DMS 273 (cell line): ENCODE measurements at regions not wholly inside any gene's neighbourhood (a gene's known extent, or its start where the extent isn't known, plus 50 kb on each side); places are given as distances from the start of the nearest gene placed in this dataset.

Experiments used
- DNase-seq: peaks from one replicate; lab custom pipeline; 2025; ENCODE audit not compliant: unreplicated experiment; lab: John Stamatoyannopoulos, UW

DNA sequence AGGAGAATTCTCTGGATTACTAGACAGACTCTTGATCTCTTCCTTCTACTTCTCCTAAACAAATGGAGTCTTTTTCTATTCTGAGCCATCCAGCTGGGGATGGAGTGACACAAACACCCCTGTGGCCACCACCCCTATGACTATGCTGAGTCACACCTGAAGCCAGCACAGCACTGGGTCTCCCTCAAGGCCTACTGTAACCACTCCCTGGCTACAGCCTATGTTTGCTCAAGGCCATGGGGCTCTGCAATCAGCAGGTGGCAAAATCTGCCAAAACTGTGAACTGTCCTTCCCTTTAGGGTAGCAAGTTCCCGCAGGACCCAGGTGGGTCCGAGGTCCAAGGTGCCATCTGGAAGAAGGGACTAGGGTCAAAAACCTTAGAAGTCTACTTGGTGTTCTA is 132.3 kb downstream of the TINAG start:
- DNase-seq, result no peak

DNA sequence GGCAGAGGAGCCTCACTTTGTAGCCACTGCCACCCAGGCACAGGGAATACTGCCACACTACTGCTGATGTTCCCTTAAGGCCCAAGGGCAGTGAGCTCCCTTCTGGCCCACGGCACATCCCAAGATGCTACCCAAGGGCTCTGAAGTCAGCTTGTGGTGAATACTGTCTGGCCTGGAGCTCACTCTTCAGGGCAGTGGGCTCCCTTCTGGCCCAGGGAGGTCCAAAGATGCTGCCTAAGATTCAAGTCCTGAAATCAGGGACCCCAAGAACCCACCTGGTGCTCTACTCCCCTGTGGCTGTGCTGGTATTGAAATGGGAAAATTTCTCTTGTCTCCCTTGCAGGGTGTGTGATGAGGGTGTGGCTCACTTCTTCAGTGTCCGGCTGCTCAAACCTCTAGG is 132.8 kb downstream of the TINAG start:
- DNase-seq, result no peak

DNA sequence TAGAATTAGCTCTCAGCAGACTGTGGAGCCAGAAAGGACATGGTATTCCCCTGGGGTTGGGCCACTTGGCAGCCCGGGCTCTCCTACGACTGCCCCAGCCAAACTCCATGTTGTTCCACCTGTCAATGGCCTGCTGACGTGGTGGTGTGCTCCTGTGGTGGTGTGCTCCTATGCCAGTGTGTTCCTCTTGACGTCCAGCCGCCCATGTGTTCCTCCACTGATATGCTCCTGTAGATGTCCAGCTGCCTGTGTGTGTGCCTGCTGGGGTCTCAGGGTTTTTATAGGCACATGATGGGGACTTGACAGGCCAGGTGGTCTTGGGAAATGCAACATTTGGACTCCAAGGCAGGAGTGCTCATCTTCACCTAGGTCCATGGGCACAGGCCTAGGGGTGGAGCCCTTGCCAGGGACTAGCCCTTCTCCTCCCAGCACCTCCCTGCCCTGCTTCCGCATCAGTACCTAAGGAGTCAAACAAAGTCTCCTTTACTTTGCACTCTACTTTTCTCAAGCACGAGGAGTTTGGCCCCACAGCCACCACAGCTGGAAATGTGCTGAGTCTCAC is 133.5 kb downstream of the TINAG start:
- no peak for DNase-seq

DNA sequence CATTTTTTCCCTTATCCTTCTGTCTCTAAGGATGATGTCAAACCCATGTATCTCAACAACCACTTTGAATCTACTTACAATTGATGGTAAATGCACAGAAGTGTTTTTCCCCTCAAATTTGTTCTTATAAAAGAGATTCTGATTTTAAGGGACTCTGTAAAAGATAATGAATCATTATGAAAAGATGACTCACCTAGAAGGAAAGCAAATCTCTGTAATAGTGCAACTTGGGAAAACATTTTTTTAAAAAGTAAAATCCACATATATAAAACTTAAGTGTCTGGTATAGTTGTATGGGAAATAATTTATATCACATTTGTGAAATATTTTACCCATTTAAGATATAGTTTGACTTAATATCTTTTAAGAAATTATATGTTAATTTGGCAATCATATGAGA is 137.0 kb downstream of the TINAG start:
- no peak for DNase-seq

DNA sequence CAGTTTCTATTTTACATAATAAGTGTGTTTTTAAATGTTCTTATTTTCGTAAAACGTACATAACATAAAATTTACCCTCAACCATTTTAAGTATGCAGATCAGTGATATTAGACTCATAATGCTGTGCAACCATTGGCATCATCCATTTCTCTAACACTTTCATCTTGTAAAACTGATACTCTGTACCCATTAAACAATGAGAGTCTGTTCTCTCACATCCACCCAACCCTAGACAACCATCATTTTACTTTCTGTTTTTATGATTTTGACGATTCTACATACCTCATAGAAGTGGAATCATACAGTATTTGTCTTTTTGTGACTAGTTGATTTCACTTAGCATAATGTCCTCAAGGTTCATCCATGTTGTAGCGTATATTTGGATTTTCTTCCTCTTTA is 140.4 kb downstream of the TINAG start:
- no peak for DNase-seq

DNA sequence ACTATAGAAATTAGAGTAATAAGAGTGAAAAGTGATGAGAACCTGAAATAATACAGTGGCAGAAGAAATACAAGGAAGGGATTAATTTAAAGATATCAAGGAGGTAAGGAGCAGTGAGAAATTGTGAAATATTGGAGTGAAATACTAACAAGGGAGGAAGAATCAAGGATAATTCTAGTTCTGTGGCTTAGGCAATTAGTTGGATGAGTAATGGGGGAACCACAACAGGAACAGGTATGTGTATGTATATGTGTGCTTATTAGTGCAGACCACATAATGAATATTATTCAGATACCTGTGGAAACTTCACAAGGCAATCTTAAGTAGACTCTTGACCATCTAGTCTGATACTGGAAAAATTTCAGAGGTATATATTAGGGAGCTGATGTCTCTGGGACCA is 143.3 kb downstream of the TINAG start:
- no peak for DNase-seq

DNA sequence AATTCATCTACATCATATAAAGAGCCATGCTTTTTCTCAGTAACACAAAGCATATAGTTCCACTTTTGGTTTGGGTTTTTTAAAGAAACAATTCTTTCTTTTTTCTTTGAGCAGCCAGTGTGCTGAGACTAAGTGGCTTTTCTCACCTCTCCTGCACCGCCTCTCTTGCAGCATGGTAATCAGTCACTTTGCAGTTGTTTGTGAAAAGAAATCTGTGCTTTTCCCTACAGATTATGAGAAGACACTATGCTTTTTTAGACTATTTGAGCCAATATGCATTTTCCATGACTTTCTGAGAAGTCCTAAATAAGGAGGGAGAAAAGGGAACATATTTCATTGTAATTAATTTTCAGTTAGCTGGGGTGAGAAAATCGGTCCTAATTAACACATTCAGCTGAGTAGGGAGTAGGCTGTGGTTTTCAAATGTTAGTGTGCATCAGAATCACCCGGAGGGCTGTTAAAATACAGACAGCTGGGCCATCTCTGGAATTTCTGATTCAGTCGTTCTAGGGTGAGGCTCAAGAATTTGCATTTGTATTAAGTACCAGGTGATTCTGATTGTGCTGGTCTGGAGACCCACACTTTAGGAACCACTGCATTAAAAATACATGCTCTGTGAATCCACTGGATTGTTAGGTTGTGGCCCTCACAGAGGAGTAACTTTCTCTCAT is 155.2 kb downstream of the TINAG start:
- DNase-seq, result no peak

DNA sequence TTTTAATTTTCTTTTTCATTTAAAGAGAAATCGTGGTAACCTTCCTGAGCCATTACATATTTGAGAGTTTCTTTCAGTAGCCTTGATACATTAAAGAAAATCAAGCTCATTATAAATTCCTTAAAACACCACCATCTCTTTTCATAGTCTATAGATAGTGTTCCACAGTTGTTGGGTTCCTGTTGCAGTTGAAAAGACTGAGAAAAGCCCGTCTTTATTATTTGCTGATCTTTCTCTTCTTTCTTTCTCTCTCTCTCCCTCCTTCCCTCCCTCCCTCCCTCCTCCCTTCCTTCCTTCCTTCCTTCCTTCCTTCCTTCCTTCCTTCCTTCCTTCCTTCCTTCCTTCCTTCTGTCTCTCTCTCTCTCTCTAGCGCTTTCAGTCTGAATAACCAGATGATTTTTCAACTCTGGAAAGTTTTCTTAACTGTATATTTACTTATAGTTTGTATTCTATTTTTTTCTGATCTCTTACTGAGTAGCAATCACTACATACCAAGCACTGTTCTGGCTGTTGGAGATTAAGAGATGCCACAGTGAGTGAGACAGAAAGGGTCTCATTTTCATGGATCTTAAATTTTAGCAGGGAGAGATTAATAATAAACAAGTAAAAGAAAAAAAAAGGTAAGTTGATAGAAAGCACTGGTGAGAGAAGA is 157.5 kb downstream of the TINAG start:
- DNase-seq, result no peak

DNA sequence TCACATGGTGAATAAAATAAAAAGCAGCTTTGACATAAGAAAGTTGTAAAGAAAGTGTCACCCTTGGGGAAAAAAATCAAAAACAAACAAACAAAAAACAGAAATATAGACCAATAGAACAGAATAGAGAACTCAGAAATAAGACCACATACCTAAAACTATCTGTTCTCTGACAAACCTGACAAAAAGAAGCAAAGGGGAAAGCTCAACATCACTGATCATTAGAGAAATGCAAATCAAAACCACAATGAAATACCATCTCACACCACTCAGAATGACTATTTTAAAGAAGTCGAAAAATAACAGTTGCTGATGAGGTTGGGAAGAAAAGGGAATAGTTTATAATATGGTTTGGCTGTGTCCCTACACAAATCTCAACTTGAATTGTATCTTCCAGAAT is 159.1 kb downstream of the TINAG start:
- DNase-seq, result no peak

DNA sequence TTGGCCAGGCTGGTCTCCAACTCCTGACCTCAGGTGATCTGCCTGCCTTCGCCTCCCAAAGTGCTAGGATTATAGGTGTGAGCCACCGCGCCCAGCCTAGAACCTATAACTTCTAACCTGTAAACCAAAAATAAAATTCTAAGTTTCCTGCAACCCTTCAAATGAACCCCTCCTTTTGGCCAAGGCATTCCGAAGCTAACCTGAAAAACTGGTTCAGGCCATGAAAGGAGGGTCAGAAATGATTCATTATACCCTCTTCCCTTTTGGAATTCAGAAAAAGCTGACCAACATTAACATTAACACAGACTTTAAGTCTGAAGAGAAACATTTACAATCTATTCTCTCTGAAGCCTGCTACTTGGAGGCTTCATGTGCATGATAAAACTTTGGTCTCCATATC is 165.1 kb downstream of the TINAG start:
- DNase-seq, result no peak

DNA sequence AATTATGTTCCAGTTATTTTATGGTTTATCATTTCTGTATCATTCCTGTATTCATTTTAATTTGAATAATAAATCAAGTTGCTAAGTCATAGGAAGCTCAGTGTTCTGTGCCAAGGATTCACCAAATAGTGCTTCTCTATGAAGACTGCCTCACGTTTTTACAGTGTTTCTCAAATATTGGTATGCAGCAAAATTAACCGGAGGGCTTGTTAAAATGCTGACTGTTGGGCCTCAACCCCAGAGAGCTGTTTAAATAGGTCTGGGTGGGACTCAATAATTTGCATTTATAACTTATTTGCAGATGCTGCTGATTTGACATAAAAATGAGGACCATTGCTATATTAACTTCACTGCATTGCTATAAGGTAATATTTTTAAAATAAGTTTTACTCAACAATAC is 166.7 kb downstream of the TINAG start:
- DNase-seq, result no peak

DNA sequence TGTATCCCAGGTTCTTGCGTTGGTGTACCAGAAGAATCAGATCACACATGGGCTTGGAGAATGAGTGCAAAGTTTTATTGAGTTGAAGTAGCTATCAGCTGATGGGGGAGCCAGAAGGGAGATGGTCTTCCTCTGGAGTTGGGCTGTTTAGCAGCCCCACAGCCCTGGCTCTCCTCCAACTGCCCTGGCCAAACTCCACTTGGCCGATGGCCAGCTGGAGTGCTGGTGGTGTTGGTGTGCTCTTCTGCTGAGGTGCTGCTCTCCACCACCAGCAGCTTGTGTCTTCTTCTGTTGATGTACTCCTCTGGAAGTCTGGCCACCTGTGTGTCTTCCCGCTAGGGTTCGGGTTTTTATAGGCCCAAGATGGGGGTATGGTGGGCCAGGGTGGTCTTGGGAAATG is 172.8 kb downstream of the TINAG start:
- peak; percentile 59 for DNase-seq

DNA sequence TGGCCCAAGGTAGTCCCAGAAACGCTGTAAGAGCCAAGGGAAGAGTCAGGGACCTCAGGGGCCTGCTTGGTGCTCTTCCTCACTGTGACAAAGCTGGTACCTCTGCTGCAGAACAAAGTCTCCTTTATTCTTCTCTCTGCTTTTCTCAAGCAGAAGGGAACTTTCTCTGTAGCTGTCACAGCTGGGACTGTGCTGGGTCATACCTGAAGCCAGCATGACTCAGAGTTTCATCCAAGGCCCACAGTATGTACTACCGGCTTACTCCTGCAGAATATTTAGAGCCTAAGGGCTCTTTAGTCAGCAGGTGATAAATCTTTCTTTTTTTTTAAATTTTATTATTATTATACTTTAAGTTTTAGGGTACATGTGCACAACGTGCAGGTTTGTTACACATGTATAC is 183.2 kb downstream of the TINAG start:
- no peak for DNase-seq

DNA sequence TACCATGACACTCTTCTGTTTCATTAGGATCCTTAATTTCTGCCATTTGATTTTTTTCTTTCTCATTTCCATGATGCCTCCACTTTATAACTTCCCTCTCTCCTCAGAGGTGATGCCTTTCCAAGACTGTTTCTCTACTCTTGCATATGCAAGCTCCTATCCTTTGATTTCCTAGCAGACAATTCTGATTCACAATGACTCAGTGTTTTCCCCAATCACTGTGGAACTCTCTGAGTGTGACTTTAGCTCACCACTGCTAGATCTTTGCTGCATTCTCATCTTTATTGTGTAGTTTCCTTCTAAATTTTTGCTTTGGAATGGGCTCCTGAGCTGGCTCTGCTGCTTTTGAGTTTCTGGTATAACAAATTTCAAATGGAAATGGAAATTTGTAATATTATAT is 184.9 kb downstream of the TINAG start:
- no peak for DNase-seq

DNA sequence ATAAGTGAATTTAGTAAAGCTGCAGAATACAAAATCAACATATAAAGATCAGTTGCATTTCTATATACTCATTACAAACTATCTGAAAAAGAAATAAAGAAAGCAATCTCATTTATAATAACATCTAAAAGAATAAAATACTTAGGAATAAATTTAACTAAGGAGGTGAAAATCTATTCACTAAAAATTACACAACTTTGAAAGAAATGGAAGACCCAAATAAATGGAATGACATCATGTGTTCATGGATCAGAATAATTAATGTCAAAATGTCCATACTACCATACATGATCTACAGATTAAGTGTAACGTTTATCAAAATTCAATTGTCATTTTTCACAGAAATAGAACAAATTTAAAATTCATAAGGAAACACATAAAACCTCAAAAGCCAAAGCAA is 194.9 kb downstream of the TINAG start:
- DNase-seq, result no peak

DNA sequence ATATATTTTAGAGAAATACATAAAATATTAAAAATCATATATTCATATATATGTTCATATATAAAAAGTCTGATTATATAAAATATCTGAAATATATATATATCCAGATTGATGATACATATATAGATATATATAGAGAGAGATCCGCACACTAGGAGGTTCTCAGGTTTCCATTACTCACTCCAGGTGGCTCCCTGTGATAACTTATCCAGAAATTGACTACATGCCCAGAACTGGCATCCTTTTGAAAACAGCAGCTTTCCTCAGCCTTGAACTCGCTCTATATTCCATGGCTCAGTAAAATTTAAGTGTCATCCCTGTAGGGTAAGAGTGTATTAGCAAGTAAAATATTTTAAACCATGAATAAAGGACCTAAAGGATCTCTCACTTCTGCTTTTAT is 206.8 kb downstream of the TINAG start:
- DNase-seq, result peak; percentile 82

DNA sequence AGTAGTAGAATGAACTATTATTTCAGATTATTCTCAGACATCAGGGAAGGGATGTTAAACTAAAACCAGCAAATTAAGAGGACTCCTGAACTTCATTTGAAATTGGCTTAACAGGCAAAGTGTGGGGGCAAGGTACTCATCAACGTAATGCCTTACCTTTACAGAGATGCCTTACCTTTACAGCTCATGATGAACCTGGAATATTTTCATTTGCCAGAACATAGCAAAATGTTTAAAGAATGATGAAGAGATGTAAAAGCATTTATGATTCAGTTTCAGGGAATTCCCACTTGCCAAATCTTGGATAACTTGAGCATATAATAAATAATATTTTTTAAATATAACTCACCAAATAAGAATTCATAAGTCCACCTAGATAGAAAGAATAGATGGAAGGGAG is 207.5 kb downstream of the TINAG start:
- no peak for DNase-seq

DNA sequence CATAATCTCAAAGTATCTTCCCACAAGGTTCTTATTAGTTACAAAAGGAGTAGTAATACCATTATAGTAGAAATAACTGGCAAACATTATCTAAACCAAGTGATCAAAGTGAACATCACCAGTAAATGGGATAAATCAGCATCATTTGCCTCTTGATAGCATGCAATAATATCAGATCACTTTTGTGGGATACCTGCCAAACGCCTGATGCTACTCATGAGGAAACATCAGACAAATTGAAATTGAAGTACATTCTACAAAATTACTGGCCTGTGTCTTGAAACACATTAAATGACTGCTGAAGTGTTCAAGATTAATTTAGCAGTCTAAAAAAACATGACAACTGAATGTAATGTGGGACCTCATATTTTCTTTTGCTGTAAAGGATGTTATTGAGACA is 208.1 kb downstream of the TINAG start:
- DNase-seq, result peak; percentile 13

DNA sequence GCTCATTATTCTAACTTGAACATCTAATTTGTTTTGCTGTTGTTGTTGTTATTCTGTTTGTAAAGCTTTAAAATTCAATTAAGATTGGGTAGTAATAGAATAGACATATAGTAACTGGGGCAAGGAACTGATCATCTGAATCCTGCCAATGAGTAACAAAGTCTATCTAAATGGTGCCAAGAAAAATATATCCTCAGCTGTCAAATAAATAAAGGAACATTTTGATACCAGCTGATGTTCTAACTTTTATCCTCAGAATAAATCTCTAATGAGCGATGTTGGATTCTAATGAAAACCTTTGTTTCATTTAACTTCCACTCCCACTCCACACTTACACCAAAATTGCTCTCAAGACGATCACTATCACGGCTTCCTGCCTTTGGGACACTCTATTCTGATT is 210.9 kb downstream of the TINAG start:
- peak; percentile 41 for DNase-seq

DNA sequence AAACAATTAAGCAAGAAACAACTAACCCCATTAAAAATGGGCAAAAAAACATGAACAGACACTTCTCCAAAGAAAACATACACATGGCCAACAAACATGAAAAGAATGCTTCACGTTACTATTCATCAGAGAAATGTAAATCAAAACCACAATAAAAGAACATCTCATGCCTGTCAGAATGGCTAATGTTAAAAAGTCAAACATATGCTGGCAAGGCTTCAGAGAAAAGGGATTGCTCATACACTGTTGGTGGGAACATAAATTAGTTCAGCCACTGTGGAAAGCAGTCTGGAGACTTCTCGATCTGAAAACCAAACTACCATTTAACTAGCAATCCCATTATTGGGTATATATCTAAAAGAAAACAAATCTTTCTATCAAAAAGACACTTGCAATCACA is 217.5 kb downstream of the TINAG start:
- no peak for DNase-seq

DNA sequence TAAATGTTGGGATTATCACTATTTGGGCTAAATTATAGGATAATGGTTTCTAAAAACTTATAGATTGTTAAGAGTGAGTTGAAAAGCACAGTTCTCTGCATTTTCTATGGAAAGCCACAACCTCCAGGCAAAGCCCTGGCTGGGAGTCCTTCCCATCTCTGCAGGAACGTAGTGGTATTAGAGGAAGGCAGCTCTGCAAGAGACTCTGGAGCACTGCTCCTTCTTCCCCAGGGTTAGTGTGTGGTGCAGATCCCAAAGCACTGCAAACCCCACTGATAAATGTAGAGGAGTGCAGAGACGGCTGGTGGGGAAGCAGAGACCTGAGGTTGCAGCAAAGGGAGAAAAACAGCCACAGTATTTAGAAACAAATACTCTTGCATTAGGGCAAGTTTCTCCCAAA is 225.3 kb downstream of the TINAG start:
- no peak for DNase-seq

DNA sequence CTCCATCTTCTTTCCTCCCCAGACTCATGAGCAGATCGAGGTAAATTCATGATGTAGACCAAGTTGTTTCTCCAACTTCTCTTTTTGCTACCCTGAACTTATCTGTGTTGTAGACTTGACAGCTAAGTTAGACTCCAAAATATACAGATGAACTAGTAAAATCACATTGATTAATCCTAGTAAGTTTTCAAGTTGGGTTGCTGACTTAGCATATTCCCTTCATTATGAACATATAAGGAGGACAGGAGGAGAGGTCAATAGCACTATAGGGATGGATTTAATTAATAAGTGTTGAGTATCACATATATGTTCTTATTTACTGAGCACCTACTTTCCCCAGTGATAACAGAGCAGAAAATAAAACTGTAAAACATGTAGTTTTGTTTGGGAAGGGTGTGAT is 227.3 kb downstream of the TINAG start:
- no peak for DNase-seq

DNA sequence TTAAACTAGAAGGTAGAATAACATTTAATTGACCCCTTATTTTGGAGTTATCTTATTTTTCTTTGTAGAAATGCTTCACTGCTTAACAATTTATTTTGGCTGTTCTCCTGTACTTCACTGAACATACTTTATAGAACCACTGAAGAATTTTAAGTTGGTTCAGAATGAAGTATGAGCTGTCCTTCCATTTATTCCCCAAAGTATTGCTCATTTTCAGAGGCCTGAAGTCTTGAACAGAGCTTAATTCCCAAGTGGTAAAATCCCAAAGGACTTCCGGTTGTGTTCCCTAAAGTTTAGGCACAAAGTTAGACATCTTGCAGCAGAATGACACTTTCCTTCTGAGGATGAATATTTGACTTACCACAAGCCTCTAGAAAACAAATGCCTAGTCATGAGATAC is 233.3 kb downstream of the TINAG start:
- DNase-seq, result no peak
